PC-9 (cell line): ENCODE measurements at regions not wholly inside any gene's neighbourhood (a gene's known extent, or its start where the extent isn't known, plus 50 kb on each side); places are given as distances from the start of the nearest gene placed in this dataset.
"Not testable (repeated sequence)": the region's sequence is repeated elsewhere in the genome, so short reads cannot be mapped to it uniquely, and the experiment has no call there.

Experiments used
- BruUV-seq: library from RNA; stranded (reverse); fragments of 400-500 nt; replicated peaks from 2 replicates; lab custom pipeline; 2021; lab: Mats Ljungman, UMichigan
- CTCF ChIA-PET: fragments of 300-600 bp; sonication (Branson Sonifier 250); formaldehyde crosslinking; loops from one replicate; lab custom pipeline; 2022; ENCODE audit warnings: antibody characterized with exemption; lab: Charles Lee
- POLR2A ChIA-PET: fragments of 300-600 bp; sonication (Branson Sonifier 250); formaldehyde crosslinking; loops from one replicate; lab custom pipeline; 2022; ENCODE audit warnings: antibody characterized with exemption; ENCODE audit not compliant: unreplicated experiment; lab: Charles Lee
- DNase-seq, 2 experiments: peaks; one replicate each; pipeline versions ENCODE4 v3.0.0 to v3.0.0-alpha.2; 2015 to 2022; ENCODE audit warnings: mixed read lengths in 1 of 2
- H2AFZ ChIP-seq: fragments of 200-600 bp; sonication (generic); 2 replicates; pipeline ENCODE4 v1.8.1; 2017; ENCODE audit warnings: antibody characterized with exemption
- H3F3A ChIP-seq: fragments of 200-600 bp; sonication (generic); 2 replicates; pipeline ENCODE4 v1.8.1; 2017; ENCODE audit warnings: antibody characterized with exemption, mild to moderate bottlenecking, low read depth; ENCODE audit not compliant: insufficient read depth
- H3K27ac ChIP-seq: fragments of 200-600 bp; sonication (generic); 2 replicates; pipeline ENCODE4 v1.6.1; 2016; ENCODE audit warnings: mixed run types
- H3K27me3 ChIP-seq: fragments of 200-600 bp; sonication (generic); 2 replicates; pipeline ENCODE4 v1.6.1; 2016; ENCODE audit warnings: low read depth, mixed run types; ENCODE audit not compliant: insufficient read depth
- H3K36me3 ChIP-seq: fragments of 200-600 bp; sonication (generic); 2 replicates; pipeline ENCODE4 v1.6.1; 2016; ENCODE audit warnings: low read depth, mixed run types
- H3K4me1 ChIP-seq: fragments of 200-600 bp; sonication (generic); replicated peaks from 2 replicates; pipeline ENCODE4 v1.6.1; 2016; ENCODE audit warnings: mixed run types; ENCODE audit not compliant: insufficient read depth
- H3K4me2 ChIP-seq: fragments of 200-600 bp; sonication (generic); 2 replicates; pipeline ENCODE4 v1.6.1; 2017; ENCODE audit warnings: mixed run types
- H3K4me3 ChIP-seq: fragments of 200-600 bp; sonication (generic); 2 replicates; pipeline ENCODE4 v1.6.1; 2016; ENCODE audit warnings: mixed run types
- H3K79me2 ChIP-seq: fragments of 200-600 bp; sonication (generic); 2 replicates; pipeline ENCODE4 v1.6.1; 2017; ENCODE audit warnings: low read depth, mixed run types
- H3K9me2 ChIP-seq: fragments of 200-600 bp; sonication (generic); 2 replicates; pipeline ENCODE4 v1.8.1; 2017; ENCODE audit warnings: mild to moderate bottlenecking; ENCODE audit not compliant: insufficient read depth
- H3K9me3 ChIP-seq: fragments of 200-600 bp; sonication (generic); 2 replicates; pipeline ENCODE4 v1.8.1; 2016; ENCODE audit warnings: low read depth; ENCODE audit not compliant: insufficient read depth
- H4K20me1 ChIP-seq: fragments of 200-600 bp; sonication (generic); 2 replicates; pipeline ENCODE4 v1.8.1; 2017; ENCODE audit not compliant: insufficient read depth
- CTCF ChIP-seq: fragments of 200-600 bp; sonication (generic); conservative IDR thresholded peaks from 2 replicates; pipeline ENCODE4 v1.6.1; 2017; ENCODE audit warnings: mixed run types, antibody characterized with exemption, mild to moderate bottlenecking, moderate library complexity
- EZH2 ChIP-seq: fragments of 200-600 bp; sonication (generic); IDR thresholded peaks from 2 replicates; pipeline ENCODE4 v1.8.0; 2017; ENCODE audit warnings: antibody characterized with exemption, low read depth
- intact Hi-C: fragments of 100-400 bp; cut with micrococcal nuclease; formaldehyde crosslinking; loops from one replicate; pipeline ENCODE4 v1.10.0; 2022; ENCODE audit not compliant: unreplicated experiment

- H3K4me1 ChIP-seq, result no peaks in the 10 kb centered on the region
- no TSS peak for BruUV-seq
- ChIA-PET POLR2A (no interaction called here), CTCF (no interaction called here)
- no peaks in the 10 kb centered on the region for H3K9me3 ChIP-seq
- no peaks in the 10 kb centered on the region for H3K27me3 ChIP-seq
- H3F3A ChIP-seq, result no peaks in the 10 kb centered on the region
- no peak overlapping the region for H3K4me3 ChIP-seq
- H3K4me2 ChIP-seq, result no peak overlapping the region
- no peaks in the 10 kb centered on the region for H3K36me3 ChIP-seq
- TF ChIP-seq EZH2, result no peak
- TF ChIP-seq CTCF, result no peak
- H4K20me1 ChIP-seq, result no peaks in the 10 kb centered on the region
- no peak overlapping the region for H3K27ac ChIP-seq
- intact Hi-C loops, result no loop called here
- no peaks in the 10 kb centered on the region for H3K9me2 ChIP-seq
- no peak for DNase-seq
- no peaks in the 10 kb centered on the region for H3K79me2 ChIP-seq
- no peak overlapping the region for H2AFZ ChIP-seq
These were observed 71.4 kb upstream of the FRG1 start for GRCh38 chr4:189869236-189869635.

GRCh38 chr4:189870511-189871234, 70.0 kb upstream of the FRG1 start:
- H3K4me3 ChIP-seq, result no peak overlapping the region
- CTCF ChIA-PET, result no interaction called here
- H3K9me2 ChIP-seq, result no peaks in the 10 kb centered on the region
- H3K4me1 ChIP-seq, result no peaks in the 10 kb centered on the region
- H4K20me1 ChIP-seq, result no peaks in the 10 kb centered on the region
- no peak overlapping the region for H3K27ac ChIP-seq
- no peak overlapping the region for H3K4me2 ChIP-seq
- no peak for DNase-seq
- no peaks in the 10 kb centered on the region for H3K27me3 ChIP-seq
- no TSS peak for BruUV-seq
- TF ChIP-seq EZH2 (no peak), CTCF (no peak)
- no peak overlapping the region for H2AFZ ChIP-seq
- POLR2A ChIA-PET, result no interaction called here
- intact Hi-C loops, result no loop called here
- H3K79me2 ChIP-seq, result no peaks in the 10 kb centered on the region
- H3K9me3 ChIP-seq, result no peaks in the 10 kb centered on the region
- H3K36me3 ChIP-seq, result no peaks in the 10 kb centered on the region
- H3F3A ChIP-seq, result no peaks in the 10 kb centered on the region

- no peak overlapping the region for H2AFZ ChIP-seq
- intact Hi-C loops, result no loop called here
- H3K4me2 ChIP-seq, result no peak overlapping the region
- no peaks in the 10 kb centered on the region for H3K27me3 ChIP-seq
- no TSS peak for BruUV-seq
- H3K36me3 ChIP-seq, result no peaks in the 10 kb centered on the region
- no peaks in the 10 kb centered on the region for H3K79me2 ChIP-seq
- no peak overlapping the region for H3K27ac ChIP-seq
- H3K4me3 ChIP-seq, result no peak overlapping the region
- ChIA-PET POLR2A (no interaction called here), CTCF (no interaction called here)
- H3K9me2 ChIP-seq, result no peaks in the 10 kb centered on the region
- H4K20me1 ChIP-seq, result no peaks in the 10 kb centered on the region
- no peak for DNase-seq
- H3K9me3 ChIP-seq, result no peaks in the 10 kb centered on the region
- H3F3A ChIP-seq, result no peaks in the 10 kb centered on the region
- TF ChIP-seq EZH2 (no peak), CTCF (no peak)
- no peaks in the 10 kb centered on the region for H3K4me1 ChIP-seq
These were observed 66.1 kb upstream of the FRG1 start for GRCh38 chr4:189874591-189874990.

- H3K4me1 ChIP-seq, H3K4me3 ChIP-seq, H3K9me3 ChIP-seq, H3K79me2 ChIP-seq, H2AFZ ChIP-seq, BruUV-seq, DNase-seq, H3K27ac ChIP-seq, H3K4me2 ChIP-seq, intact Hi-C loops, POLR2A ChIA-PET, H3K36me3 ChIP-seq, H3K27me3 ChIP-seq, H3F3A ChIP-seq, H4K20me1 ChIP-seq, H3K9me2 ChIP-seq, CTCF ChIA-PET: not testable (repeated sequence)
These were observed 59.5 kb upstream of the FRG1 start for GRCh38 chr4:189881190-189881589.

GRCh38 chr4:189888407-189888806, 52.3 kb upstream of the FRG1 start:
- H3K9me2 ChIP-seq, H3K79me2 ChIP-seq, H3K27me3 ChIP-seq, intact Hi-C loops, H3K36me3 ChIP-seq, H2AFZ ChIP-seq, H3K4me3 ChIP-seq, POLR2A ChIA-PET, CTCF ChIA-PET, H3K9me3 ChIP-seq, DNase-seq, H3F3A ChIP-seq, BruUV-seq, H3K27ac ChIP-seq, H3K4me1 ChIP-seq, H3K4me2 ChIP-seq, H4K20me1 ChIP-seq: not testable (repeated sequence)
